ENCODE measurements at regions not wholly inside any gene's neighbourhood (a gene's known extent, or its start where the extent isn't known, plus 50 kb on each side); places are given as distances from the start of the nearest gene placed in this dataset.

DNA sequence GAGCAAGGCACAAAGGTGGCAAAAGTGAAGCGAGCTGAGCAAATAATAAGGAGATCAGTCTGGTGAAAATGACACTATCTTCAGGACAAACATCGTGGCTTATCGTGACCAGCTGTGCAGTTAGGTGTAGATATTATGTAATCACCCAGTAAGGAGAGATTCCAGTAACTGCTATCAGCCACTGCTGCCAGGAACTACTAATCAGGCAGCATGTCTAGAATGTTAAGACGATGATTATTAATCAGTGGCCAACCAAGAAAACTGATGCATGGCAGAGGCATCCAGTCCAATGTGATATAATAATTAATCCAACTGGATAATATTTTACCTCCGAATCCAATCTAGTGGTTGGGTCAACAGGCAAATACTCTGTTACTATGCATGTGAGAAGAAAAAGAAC lies 252.7 kb upstream of the ZPLD1 start:
- Histone ChIP-seq H3K27ac (peak overlapping the region in 1 of 2 donors; percentile 73), H3K4me3 (no peak overlapping the region)
- TF ChIP-seq, protein P1, sequence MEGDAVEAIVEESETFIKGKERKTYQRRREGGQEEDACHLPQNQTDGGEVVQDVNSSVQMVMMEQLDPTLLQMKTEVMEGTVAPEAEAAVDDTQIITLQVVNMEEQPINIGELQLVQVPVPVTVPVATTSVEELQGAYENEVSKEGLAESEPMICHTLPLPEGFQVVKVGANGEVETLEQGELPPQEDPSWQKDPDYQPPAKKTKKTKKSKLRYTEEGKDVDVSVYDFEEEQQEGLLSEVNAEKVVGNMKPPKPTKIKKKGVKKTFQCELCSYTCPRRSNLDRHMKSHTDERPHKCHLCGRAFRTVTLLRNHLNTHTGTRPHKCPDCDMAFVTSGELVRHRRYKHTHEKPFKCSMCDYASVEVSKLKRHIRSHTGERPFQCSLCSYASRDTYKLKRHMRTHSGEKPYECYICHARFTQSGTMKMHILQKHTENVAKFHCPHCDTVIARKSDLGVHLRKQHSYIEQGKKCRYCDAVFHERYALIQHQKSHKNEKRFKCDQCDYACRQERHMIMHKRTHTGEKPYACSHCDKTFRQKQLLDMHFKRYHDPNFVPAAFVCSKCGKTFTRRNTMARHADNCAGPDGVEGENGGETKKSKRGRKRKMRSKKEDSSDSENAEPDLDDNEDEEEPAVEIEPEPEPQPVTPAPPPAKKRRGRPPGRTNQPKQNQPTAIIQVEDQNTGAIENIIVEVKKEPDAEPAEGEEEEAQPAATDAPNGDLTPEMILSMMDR (IDR thresholded peaks at IDR 0.05): no peak
- DNase-seq (ENCODE audit: low spot score): no peak

- TF ChIP-seq, protein P1 (IDR thresholded peaks at IDR 0.05): no peak
- H3K4me3 ChIP-seq: no peak overlapping the region
- H3K27ac ChIP-seq: no peak overlapping the region
- no peak for DNase-seq (ENCODE audit: low spot score)
These were observed 251.6 kb upstream of the ZPLD1 start for GRCh38 chr3:102183186-102183585.

GRCh38 chr3:102183623-102184022 lies 251.2 kb upstream of the ZPLD1 start:
- Histone ChIP-seq H3K4me3 (no peak overlapping the region), H3K27ac (no peak overlapping the region)
- DNase-seq (ENCODE audit: low spot score): no peak
- TF ChIP-seq, protein P1 (IDR thresholded peaks at IDR 0.05): no peak

- TF ChIP-seq, protein P1 (IDR thresholded peaks at IDR 0.05): no peak
- no peak overlapping the region for H3K4me3 ChIP-seq
- no peak for DNase-seq (ENCODE audit: low spot score)
- H3K27ac ChIP-seq: no peak overlapping the region
These were observed 245.3 kb upstream of the ZPLD1 start for GRCh38 chr3:102189541-102189940.

GRCh38 chr3:102189956-102190723 lies 244.7 kb upstream of the ZPLD1 start:
- no peak for DNase-seq (ENCODE audit: low spot score)
- TF ChIP-seq, protein P1 (IDR thresholded peaks at IDR 0.05): no peak
- Histone ChIP-seq H3K27ac (peak overlapping the region; percentile 5 to 47), H3K4me3 (no peak overlapping the region)

- TF ChIP-seq, protein P1 (IDR thresholded peaks at IDR 0.05): no peak
- no peak for DNase-seq (ENCODE audit: low spot score)
- Histone ChIP-seq H3K27ac (no peak overlapping the region), H3K4me3 (no peak overlapping the region)
These were observed 242.2 kb upstream of the ZPLD1 start for GRCh38 chr3:102192575-102192974.

DNA sequence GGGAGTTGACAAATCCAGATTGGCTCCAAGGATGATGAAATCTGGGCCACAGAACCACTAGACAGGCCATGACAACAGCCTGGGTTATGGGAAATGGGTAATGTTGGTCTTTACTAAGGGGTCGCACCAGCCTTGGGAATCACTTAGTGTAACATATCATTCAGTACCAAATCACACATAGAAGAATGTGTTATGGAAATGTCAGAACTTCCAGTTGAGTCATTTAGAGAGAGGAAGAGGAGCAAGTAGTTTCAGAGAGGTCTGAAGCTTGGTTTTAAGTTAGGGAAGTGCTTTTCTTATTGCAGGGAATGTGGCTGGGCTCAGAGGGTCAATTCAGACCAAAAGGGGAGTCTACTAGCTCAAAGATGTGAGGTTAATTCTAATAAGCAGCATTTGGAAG lies 241.6 kb upstream of the ZPLD1 start:
- Histone ChIP-seq H3K4me3 (no peak overlapping the region), H3K27ac (no peak overlapping the region)
- TF ChIP-seq, protein P1 (IDR thresholded peaks at IDR 0.05): no peak
- no peak for DNase-seq (ENCODE audit: low spot score)
